ENCODE measurements at regions not wholly inside any gene's neighbourhood (a gene's known extent, or its start where the extent isn't known, plus 50 kb on each side); places are given as distances from the start of the nearest gene placed in this dataset.

GRCh38 chr2:220842901-220843665 is 729.0 kb downstream of the EPHA4 start:
- intact Hi-C loops (cut with DNase I; ENCODE audit: low total_unique reads) = no loop called here
- H3K36me3 ChIP-seq = no peaks in the 10 kb centered on the region
- H3K27me3 ChIP-seq = no peaks in the 10 kb centered on the region
- no peak overlapping the region for H3K27ac ChIP-seq
- no peak overlapping the region for H3K4me3 ChIP-seq
- no peaks in the 10 kb centered on the region for H3K4me1 ChIP-seq
- TF ChIP-seq POLR2A (IDR thresholded peaks at IDR 0.05) (no peak), POLR2AphosphoS5 (IDR thresholded peaks at IDR 0.05) (no peak), CTCF (IDR thresholded peaks at IDR 0.05) (no peak)
- DNase-seq (ENCODE audit: low spot score in 2 of 2) = no peak
- no peaks in the 10 kb centered on the region for H3K9me3 ChIP-seq

DNA sequence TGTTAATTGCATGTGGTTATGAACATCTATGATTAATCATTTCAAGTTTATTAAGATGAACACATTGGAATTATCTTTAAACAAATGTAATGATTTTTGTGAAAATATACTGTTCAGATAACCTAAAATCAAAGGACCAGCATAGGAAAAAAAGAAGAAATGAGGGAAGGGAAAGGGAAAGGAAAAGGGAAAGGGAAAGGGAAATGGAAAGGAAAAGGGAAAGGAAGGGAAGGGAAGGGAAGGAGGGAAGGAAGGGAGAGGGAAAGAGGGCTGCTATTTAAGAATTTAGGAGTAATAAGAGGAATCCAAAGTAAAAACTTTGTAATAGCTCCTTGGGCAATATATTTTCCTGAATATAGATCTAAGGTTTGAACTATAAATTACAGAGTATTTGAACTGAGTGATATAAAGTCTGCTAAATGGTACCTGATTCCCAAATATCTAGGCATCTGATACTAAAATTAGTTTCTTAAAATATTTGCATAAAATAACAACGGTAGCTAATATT is 726.3 kb downstream of the EPHA4 start:
- intact Hi-C loops (cut with DNase I; ENCODE audit: low total_unique reads) = no loop called here
- no peaks in the 10 kb centered on the region for H3K4me1 ChIP-seq
- no peak overlapping the region for H3K27ac ChIP-seq
- DNase-seq (ENCODE audit: low spot score in 2 of 2) = no peak
- H3K4me3 ChIP-seq = no peak overlapping the region
- no peaks in the 10 kb centered on the region for H3K27me3 ChIP-seq
- H3K9me3 ChIP-seq = no peaks in the 10 kb centered on the region
- no peaks in the 10 kb centered on the region for H3K36me3 ChIP-seq
- TF ChIP-seq CTCF (IDR thresholded peaks at IDR 0.05) = no peak
- TF ChIP-seq POLR2A (IDR thresholded peaks at IDR 0.05) = no peak
- no peak for TF ChIP-seq POLR2AphosphoS5 (IDR thresholded peaks at IDR 0.05)

DNA sequence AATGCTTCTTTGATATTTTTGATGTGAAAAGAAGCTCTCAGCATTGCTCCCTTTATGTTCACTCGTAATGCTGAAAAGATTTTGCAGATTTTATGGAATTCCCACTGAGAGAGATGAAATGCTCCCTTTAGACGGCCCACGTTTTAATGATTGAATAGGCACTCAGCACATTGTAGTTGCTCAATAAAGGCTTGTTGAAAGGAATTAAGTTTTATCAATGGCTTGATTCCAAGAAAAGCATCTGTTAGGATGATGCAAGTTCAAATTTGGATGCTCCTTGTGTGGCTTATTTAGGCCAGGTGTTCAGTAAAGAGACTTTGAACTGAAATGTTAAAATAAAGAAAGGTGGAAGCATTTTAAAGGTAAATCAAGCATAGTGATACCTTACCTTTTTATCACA is 725.1 kb downstream of the EPHA4 start:
- DNase-seq (ENCODE audit: low spot score in 2 of 2) = no peak
- Histone ChIP-seq H3K27me3 (no peaks in the 10 kb centered on the region), H3K4me3 (no peak overlapping the region), H3K4me1 (no peaks in the 10 kb centered on the region), H3K36me3 (no peaks in the 10 kb centered on the region), H3K9me3 (no peaks in the 10 kb centered on the region), H3K27ac (no peak overlapping the region)
- no peak for TF ChIP-seq CTCF (IDR thresholded peaks at IDR 0.05)
- TF ChIP-seq POLR2AphosphoS5 (IDR thresholded peaks at IDR 0.05) = no peak
- intact Hi-C loops (cut with DNase I; ENCODE audit: low total_unique reads) = no loop called here

GRCh38 chr2:220847589-220847988 is 724.5 kb downstream of the EPHA4 start:
- no peak for TF ChIP-seq POLR2A (IDR thresholded peaks at IDR 0.05)
- TF ChIP-seq POLR2AphosphoS5 (IDR thresholded peaks at IDR 0.05) = no peak
- no peak for TF ChIP-seq CTCF (IDR thresholded peaks at IDR 0.05)
- Histone ChIP-seq H3K27ac (no peak overlapping the region), H3K36me3 (no peaks in the 10 kb centered on the region), H3K4me3 (no peak overlapping the region), H3K27me3 (no peaks in the 10 kb centered on the region), H3K4me1 (no peaks in the 10 kb centered on the region), H3K9me3 (no peaks in the 10 kb centered on the region)
- intact Hi-C loops (cut with DNase I; ENCODE audit: low total_unique reads) = no loop called here
- DNase-seq (ENCODE audit: low spot score in 2 of 2) = no peak

DNA sequence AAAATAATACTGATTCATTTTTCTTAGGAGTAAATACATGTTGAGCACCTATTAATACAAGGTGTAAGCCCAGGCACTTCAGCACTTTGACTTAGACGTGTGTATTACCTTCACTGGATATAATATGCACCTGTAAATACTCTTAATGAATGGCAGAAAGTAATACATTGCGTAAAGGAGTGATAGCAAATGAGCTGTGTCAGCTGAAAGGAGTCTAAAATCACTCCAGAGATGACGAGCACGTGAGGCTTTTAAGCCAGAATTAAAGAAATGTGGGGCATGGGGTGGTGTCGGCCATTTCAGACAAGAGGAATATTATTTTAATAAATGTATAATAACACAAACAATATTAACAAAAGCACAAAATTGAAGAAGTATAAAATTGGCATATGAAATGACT is 722.7 kb downstream of the EPHA4 start:
- intact Hi-C loops (cut with DNase I; ENCODE audit: low total_unique reads) = no loop called here
- H3K4me1 ChIP-seq = no peaks in the 10 kb centered on the region
- no peak for TF ChIP-seq POLR2AphosphoS5 (IDR thresholded peaks at IDR 0.05)
- no peak for TF ChIP-seq POLR2A (IDR thresholded peaks at IDR 0.05)
- no peak for TF ChIP-seq CTCF (IDR thresholded peaks at IDR 0.05)

More for the DNA sequence above, 722.7 kb downstream of the EPHA4 start:
- no peak for DNase-seq (ENCODE audit: low spot score in 2 of 2)
- H3K36me3 ChIP-seq = no peaks in the 10 kb centered on the region
- H3K27ac ChIP-seq = no peak overlapping the region
- H3K27me3 ChIP-seq = no peaks in the 10 kb centered on the region
- no peaks in the 10 kb centered on the region for H3K9me3 ChIP-seq
- no peak overlapping the region for H3K4me3 ChIP-seq

Measured in breast epithelium (tissue), 4 donors.